ENCODE measurements at regions not wholly inside any gene's neighbourhood (a gene's known extent, or its start where the extent isn't known, plus 50 kb on each side); places are given as distances from the start of the nearest gene placed in this dataset.

DNA sequence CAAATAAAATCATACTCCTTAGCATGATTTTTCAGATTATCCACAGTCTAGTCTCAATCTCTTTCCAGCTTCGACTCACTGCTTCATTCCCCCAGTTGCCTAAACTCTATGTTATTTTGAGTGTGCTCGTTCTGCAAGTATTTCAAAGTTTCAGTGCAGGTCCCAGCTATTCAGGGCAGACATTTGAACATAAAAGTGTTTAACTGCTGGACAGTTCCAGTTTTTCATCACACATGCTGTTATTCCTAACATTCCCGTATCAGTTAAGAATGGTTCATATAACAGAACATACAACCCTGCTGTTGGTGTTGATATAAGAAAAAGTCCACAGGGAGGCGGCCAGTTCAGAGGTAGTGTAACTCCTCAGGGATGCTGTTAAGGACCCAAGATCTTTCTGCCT is 113.3 kb downstream of the SLIT2 start:
- DNase-seq (ENCODE audit: extremely low read depth, insufficient read length), result no peak
- Histone ChIP-seq H3K36me3 (ENCODE audit: control insufficient read depth, insufficient read depth, low read length) (no peaks in the 10 kb centered on the region), H3K27me3 (replicated peaks; ENCODE audit: control insufficient read depth, insufficient read depth, low read length) (no peaks in the 10 kb centered on the region), H3K4me3 (replicated peaks; ENCODE audit: low read depth, low read length) (no peak overlapping the region)
- TF ChIP-seq, protein P1, sequence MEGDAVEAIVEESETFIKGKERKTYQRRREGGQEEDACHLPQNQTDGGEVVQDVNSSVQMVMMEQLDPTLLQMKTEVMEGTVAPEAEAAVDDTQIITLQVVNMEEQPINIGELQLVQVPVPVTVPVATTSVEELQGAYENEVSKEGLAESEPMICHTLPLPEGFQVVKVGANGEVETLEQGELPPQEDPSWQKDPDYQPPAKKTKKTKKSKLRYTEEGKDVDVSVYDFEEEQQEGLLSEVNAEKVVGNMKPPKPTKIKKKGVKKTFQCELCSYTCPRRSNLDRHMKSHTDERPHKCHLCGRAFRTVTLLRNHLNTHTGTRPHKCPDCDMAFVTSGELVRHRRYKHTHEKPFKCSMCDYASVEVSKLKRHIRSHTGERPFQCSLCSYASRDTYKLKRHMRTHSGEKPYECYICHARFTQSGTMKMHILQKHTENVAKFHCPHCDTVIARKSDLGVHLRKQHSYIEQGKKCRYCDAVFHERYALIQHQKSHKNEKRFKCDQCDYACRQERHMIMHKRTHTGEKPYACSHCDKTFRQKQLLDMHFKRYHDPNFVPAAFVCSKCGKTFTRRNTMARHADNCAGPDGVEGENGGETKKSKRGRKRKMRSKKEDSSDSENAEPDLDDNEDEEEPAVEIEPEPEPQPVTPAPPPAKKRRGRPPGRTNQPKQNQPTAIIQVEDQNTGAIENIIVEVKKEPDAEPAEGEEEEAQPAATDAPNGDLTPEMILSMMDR (IDR thresholded peaks at IDR 0.05; ENCODE audit: insufficient read depth, low read length, poor library complexity, severe bottlenecking), result no peak

DNA sequence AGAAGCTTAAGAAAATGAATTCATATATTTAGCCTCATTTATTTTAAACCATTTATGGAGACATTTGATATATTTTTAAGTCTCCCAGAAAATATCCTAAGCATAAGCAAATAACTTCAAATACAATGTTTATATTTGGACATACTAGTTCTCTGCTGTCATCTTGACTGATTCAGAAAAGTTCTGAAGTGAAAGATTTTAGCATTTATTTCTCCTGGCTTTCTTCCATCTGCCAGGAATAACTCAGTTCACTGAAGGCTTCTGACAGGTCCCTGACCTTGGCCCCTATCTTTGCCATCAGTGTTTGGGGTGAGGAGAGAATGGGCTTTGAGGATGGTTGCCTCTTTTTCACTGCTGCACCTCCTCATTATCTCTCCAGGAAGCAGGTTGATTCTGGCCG is 115.7 kb downstream of the SLIT2 start:
- no peaks in the 10 kb centered on the region for H3K27me3 ChIP-seq (replicated peaks; ENCODE audit: control insufficient read depth, insufficient read depth, low read length)
- no peak for DNase-seq (ENCODE audit: extremely low read depth, insufficient read length)

DNA sequence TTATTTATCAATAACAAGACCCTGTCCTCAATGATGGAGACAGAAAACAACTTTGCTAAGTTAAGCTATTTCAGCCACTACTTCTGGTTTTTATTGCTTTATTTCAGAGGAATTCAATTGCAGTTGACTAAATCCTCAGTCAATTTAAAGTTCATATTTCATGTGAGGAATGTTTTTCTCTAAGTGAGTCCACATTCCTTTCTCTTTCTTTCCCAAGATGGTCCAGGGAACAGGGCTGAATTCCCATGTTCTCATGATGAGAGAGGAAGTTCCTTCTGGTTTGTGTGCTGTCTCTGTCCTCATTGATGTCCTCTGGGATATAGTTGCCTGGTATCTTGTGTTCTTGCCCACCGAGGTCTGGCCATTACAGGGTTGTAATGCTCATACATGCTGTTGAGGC is 117.2 kb downstream of the SLIT2 start:
- Histone ChIP-seq H3K4me3 (replicated peaks; ENCODE audit: low read depth, low read length) (no peak overlapping the region), H3K36me3 (ENCODE audit: control insufficient read depth, insufficient read depth, low read length) (no peaks in the 10 kb centered on the region), H3K27me3 (replicated peaks; ENCODE audit: control insufficient read depth, insufficient read depth, low read length) (no peaks in the 10 kb centered on the region)
- DNase-seq (ENCODE audit: extremely low read depth, insufficient read length), result no peak
- TF ChIP-seq, protein P1 (IDR thresholded peaks at IDR 0.05; ENCODE audit: insufficient read depth, low read length, poor library complexity, severe bottlenecking), result no peak

More for the DNA sequence above, 115.7 kb downstream of the SLIT2 start:
- Histone ChIP-seq H3K36me3 (ENCODE audit: control insufficient read depth, insufficient read depth, low read length) (no peaks in the 10 kb centered on the region), H3K4me3 (replicated peaks; ENCODE audit: low read depth, low read length) (no peak overlapping the region)
- TF ChIP-seq, protein P1 (IDR thresholded peaks at IDR 0.05; ENCODE audit: insufficient read depth, low read length, poor library complexity, severe bottlenecking), result no peak

DNA sequence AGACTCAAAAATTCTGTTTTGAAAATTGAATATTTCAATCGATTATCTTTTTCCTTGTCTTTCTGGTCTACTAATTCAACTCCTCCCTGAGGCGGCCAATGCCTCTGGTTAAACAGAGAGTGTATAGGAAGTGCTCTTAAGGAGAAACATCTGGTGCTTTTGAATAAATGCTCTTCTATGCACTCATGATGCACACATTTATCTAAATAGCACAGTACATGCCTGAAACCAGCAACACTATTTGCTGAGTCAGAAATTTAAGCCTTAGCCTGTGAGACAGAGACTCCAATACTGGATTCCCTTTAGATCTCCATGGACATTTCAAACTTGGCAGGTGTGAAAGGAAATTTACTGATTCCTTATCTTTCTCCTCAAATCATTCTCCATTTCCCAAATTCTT is 118.6 kb downstream of the SLIT2 start:
- TF ChIP-seq, protein P1 (IDR thresholded peaks at IDR 0.05; ENCODE audit: insufficient read depth, low read length, poor library complexity, severe bottlenecking), result no peak
- DNase-seq (ENCODE audit: extremely low read depth, insufficient read length), result no peak
- H3K36me3 ChIP-seq (ENCODE audit: control insufficient read depth, insufficient read depth, low read length), result no peaks in the 10 kb centered on the region
- no peak overlapping the region for H3K4me3 ChIP-seq (replicated peaks; ENCODE audit: low read depth, low read length)
- H3K27me3 ChIP-seq (replicated peaks; ENCODE audit: control insufficient read depth, insufficient read depth, low read length), result no peaks in the 10 kb centered on the region

DNA sequence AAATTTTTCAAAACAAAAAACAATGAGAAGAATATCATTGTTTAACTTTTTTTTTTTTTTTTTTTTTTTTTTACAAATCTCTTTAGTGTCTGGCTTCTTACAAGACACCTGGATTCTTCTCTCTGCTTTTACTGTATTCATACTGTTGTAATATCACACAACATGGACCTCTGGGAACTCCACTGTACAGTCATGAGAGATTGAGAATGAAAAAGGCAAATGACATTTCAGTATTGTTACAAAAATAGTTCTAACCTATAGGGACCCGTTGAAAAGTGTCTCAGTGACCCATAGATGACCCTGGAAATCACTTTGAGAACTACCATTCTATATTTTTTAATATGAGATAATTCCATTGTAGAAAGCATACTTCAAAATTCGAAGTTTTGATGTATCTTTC is 124.4 kb downstream of the SLIT2 start:
- Histone ChIP-seq H3K27me3 (replicated peaks; ENCODE audit: control insufficient read depth, insufficient read depth, low read length) (no peaks in the 10 kb centered on the region), H3K4me3 (replicated peaks; ENCODE audit: low read depth, low read length) (no peak overlapping the region), H3K36me3 (ENCODE audit: control insufficient read depth, insufficient read depth, low read length) (no peaks in the 10 kb centered on the region)
- TF ChIP-seq, protein P1 (IDR thresholded peaks at IDR 0.05; ENCODE audit: insufficient read depth, low read length, poor library complexity, severe bottlenecking), result no peak
- no peak for DNase-seq (ENCODE audit: extremely low read depth, insufficient read length)

DNA sequence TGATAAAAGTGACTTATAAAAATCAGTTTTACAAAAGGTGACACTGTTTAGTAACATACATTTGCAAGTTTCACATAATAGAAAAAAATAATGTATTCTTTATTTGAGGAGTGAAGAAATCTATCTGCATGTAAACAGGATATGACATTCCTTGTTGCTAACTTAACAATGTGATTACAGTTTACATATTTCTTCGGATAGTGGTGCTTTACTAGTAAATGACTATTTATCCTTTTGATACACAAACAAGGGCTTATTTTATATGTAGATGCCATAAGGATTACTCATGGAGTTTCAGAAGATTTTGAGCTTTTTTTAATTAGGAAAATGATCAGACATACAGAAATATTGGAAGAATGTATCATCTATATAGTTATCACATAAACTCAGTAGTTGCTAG is 126.5 kb downstream of the SLIT2 start:
- Histone ChIP-seq H3K27me3 (replicated peaks; ENCODE audit: control insufficient read depth, insufficient read depth, low read length) (no peaks in the 10 kb centered on the region), H3K4me3 (replicated peaks; ENCODE audit: low read depth, low read length) (no peak overlapping the region), H3K36me3 (ENCODE audit: control insufficient read depth, insufficient read depth, low read length) (no peaks in the 10 kb centered on the region)
- no peak for DNase-seq (ENCODE audit: extremely low read depth, insufficient read length)
- TF ChIP-seq, protein P1 (IDR thresholded peaks at IDR 0.05; ENCODE audit: insufficient read depth, low read length, poor library complexity, severe bottlenecking), result no peak

All from GM06990 (cell line).